ENCODE measurements at regions not wholly inside any gene's neighbourhood (a gene's known extent, or its start where the extent isn't known, plus 50 kb on each side); places are given as distances from the start of the nearest gene placed in this dataset.

- Histone ChIP-seq H3K27me3 (replicated peaks; ENCODE audit: control insufficient read depth, insufficient read depth, low read length, poor library complexity, severe bottlenecking) (no peaks in the 10 kb centered on the region), H3K9me3 (ENCODE audit: control insufficient read depth, low read length) (no peaks in the 10 kb centered on the region), H3K4me1 (ENCODE audit: control insufficient read depth, insufficient read depth, low read length, poor library complexity, severe bottlenecking) (no peaks in the 10 kb centered on the region), H3K27ac (ENCODE audit: insufficient read depth, low read length, poor library complexity, severe bottlenecking) (no peak overlapping the region), H3K4me3 (ENCODE audit: insufficient read depth, low read depth, low read length, poor library complexity, severe bottlenecking) (no peak overlapping the region), H3K36me3 (ENCODE audit: control insufficient read depth, insufficient read depth, low read length) (no peaks in the 10 kb centered on the region)
- no peak for DNase-seq
Observed at GRCh38 chr13:88376760-88377388, 705.7 kb downstream of the SLITRK5 start.

DNA sequence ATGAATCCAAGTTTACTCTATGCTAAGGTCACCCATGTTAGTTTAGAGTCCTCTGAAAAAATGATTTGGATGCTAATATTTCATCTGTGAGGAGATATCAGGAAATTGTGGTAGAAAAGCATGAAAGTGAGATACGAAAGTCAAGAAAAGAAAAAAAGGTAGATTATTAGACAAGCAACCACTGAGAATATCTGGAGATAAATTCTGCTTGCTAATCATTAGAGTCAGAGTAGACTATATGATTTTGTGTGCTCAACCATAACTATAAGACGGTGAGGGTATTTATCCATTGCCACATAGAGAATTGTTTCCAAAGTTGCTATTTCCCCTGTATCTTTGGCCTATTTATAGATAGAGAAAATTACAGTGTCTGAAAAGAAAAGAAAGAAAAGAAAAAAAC is 706.7 kb downstream of the SLITRK5 start:
- Histone ChIP-seq H3K27ac (ENCODE audit: insufficient read depth, low read length, poor library complexity, severe bottlenecking) (no peak overlapping the region), H3K36me3 (ENCODE audit: control insufficient read depth, insufficient read depth, low read length) (no peaks in the 10 kb centered on the region), H3K4me3 (ENCODE audit: insufficient read depth, low read depth, low read length, poor library complexity, severe bottlenecking) (no peak overlapping the region), H3K9me3 (ENCODE audit: control insufficient read depth, low read length) (no peaks in the 10 kb centered on the region), H3K27me3 (replicated peaks; ENCODE audit: control insufficient read depth, insufficient read depth, low read length, poor library complexity, severe bottlenecking) (no peaks in the 10 kb centered on the region), H3K4me1 (ENCODE audit: control insufficient read depth, insufficient read depth, low read length, poor library complexity, severe bottlenecking) (no peaks in the 10 kb centered on the region)
- no peak for DNase-seq

- no peak for DNase-seq
Observed at GRCh38 chr13:88384542-88384941, 713.4 kb downstream of the SLITRK5 start.

DNA sequence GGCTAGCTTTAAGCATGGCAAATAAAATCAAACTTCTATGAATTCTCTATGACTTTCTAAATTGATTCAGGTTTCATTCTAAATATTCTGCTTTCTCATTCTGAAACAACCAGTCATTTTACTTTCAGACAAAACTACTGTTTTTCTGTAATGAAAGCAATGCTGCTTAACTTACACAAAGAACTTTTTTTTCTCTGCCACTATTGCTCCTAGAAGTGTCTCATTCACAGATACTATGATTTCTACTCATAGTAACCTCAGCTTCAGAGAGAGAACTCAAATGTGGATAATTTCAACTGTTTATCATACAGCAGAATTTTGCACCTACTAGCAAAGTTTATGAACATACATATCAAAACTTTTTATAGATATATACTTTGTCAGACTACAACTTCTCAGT is 724.6 kb downstream of the SLITRK5 start:
- Histone ChIP-seq H3K36me3 (ENCODE audit: control insufficient read depth, insufficient read depth, low read length) (no peaks in the 10 kb centered on the region), H3K4me1 (ENCODE audit: control insufficient read depth, insufficient read depth, low read length, poor library complexity, severe bottlenecking) (no peaks in the 10 kb centered on the region), H3K4me3 (ENCODE audit: insufficient read depth, low read depth, low read length, poor library complexity, severe bottlenecking) (no peak overlapping the region), H3K9me3 (ENCODE audit: control insufficient read depth, low read length) (peaks cover 4% of the 10 kb centered on the region), H3K27me3 (replicated peaks; ENCODE audit: control insufficient read depth, insufficient read depth, low read length, poor library complexity, severe bottlenecking) (no peaks in the 10 kb centered on the region), H3K27ac (ENCODE audit: insufficient read depth, low read length, poor library complexity, severe bottlenecking) (no peak overlapping the region)
- no peak for DNase-seq

More at GRCh38 chr13:88384542-88384941, 713.4 kb downstream of the SLITRK5 start:
- Histone ChIP-seq H3K27me3 (replicated peaks; ENCODE audit: control insufficient read depth, insufficient read depth, low read length, poor library complexity, severe bottlenecking) (no peaks in the 10 kb centered on the region), H3K27ac (ENCODE audit: insufficient read depth, low read length, poor library complexity, severe bottlenecking) (no peak overlapping the region), H3K4me3 (ENCODE audit: insufficient read depth, low read depth, low read length, poor library complexity, severe bottlenecking) (no peak overlapping the region), H3K9me3 (ENCODE audit: control insufficient read depth, low read length) (no peaks in the 10 kb centered on the region), H3K36me3 (ENCODE audit: control insufficient read depth, insufficient read depth, low read length) (no peaks in the 10 kb centered on the region), H3K4me1 (ENCODE audit: control insufficient read depth, insufficient read depth, low read length, poor library complexity, severe bottlenecking) (no peaks in the 10 kb centered on the region)

- H3K9me3 ChIP-seq (ENCODE audit: control insufficient read depth, low read length), result peaks cover 6% of the 10 kb centered on the region
- H3K27ac ChIP-seq (ENCODE audit: insufficient read depth, low read length, poor library complexity, severe bottlenecking), result no peak overlapping the region
- no peaks in the 10 kb centered on the region for H3K36me3 ChIP-seq (ENCODE audit: control insufficient read depth, insufficient read depth, low read length)
- no peak overlapping the region for H3K4me3 ChIP-seq (ENCODE audit: insufficient read depth, low read depth, low read length, poor library complexity, severe bottlenecking)
- no peak for DNase-seq
- no peaks in the 10 kb centered on the region for H3K27me3 ChIP-seq (replicated peaks; ENCODE audit: control insufficient read depth, insufficient read depth, low read length, poor library complexity, severe bottlenecking)
- no peaks in the 10 kb centered on the region for H3K4me1 ChIP-seq (ENCODE audit: control insufficient read depth, insufficient read depth, low read length, poor library complexity, severe bottlenecking)
Observed at GRCh38 chr13:88411696-88412095, 740.5 kb downstream of the SLITRK5 start.

DNA sequence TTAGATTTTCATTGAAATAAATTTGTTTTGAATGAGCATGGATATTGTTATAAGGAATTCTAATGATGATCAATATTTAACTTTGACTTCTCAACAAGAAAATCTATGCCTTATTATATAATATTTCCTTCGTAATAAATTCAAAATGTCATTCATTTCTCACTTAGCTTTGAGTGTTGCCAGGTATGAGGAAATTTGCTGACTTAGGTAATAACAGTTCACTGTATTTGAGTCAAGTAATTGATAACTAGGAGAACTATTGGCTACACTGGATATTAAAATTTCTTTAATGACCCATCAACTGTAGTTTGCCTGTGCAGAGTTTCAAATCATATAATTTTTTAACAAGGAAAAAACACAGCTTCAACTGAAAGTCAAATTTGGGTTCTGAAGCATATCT is 746.6 kb downstream of the SLITRK5 start:
- Histone ChIP-seq H3K27ac (ENCODE audit: insufficient read depth, low read length, poor library complexity, severe bottlenecking) (no peak overlapping the region), H3K4me1 (ENCODE audit: control insufficient read depth, insufficient read depth, low read length, poor library complexity, severe bottlenecking) (no peaks in the 10 kb centered on the region), H3K36me3 (ENCODE audit: control insufficient read depth, insufficient read depth, low read length) (no peaks in the 10 kb centered on the region), H3K4me3 (ENCODE audit: insufficient read depth, low read depth, low read length, poor library complexity, severe bottlenecking) (no peak overlapping the region), H3K9me3 (ENCODE audit: control insufficient read depth, low read length) (peaks cover 3% of the 10 kb centered on the region), H3K27me3 (replicated peaks; ENCODE audit: control insufficient read depth, insufficient read depth, low read length, poor library complexity, severe bottlenecking) (no peaks in the 10 kb centered on the region)
- no peak for DNase-seq

GRCh38 chr13:88424463-88424862 is 753.3 kb downstream of the SLITRK5 start:
- DNase-seq, result no peak
- no peaks in the 10 kb centered on the region for H3K4me1 ChIP-seq (ENCODE audit: control insufficient read depth, insufficient read depth, low read length, poor library complexity, severe bottlenecking)

DNA sequence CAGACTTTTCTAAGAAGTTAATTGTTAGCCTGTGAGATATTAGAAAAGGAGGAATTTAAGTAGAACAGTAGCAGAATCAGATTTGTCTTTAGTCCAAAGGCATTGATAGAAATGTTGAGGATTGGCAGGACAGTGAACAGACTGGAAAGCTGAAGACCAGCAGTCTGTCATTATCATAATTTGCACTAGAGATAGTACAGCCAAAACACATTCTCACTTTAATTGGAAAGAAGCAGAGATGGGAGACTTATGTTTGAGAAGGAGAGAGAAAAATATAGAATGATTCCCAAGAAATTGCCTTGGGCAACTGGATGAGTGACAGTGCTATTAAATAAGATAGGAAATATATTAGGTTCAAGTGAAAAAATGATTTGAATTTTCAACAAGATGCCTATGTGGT is 755.5 kb downstream of the SLITRK5 start:
- H3K4me1 ChIP-seq (ENCODE audit: control insufficient read depth, insufficient read depth, low read length, poor library complexity, severe bottlenecking), result no peaks in the 10 kb centered on the region
- H3K4me3 ChIP-seq (ENCODE audit: insufficient read depth, low read depth, low read length, poor library complexity, severe bottlenecking), result no peak overlapping the region
- H3K27me3 ChIP-seq (replicated peaks; ENCODE audit: control insufficient read depth, insufficient read depth, low read length, poor library complexity, severe bottlenecking), result no peaks in the 10 kb centered on the region
- no peaks in the 10 kb centered on the region for H3K9me3 ChIP-seq (ENCODE audit: control insufficient read depth, low read length)
- no peak overlapping the region for H3K27ac ChIP-seq (ENCODE audit: insufficient read depth, low read length, poor library complexity, severe bottlenecking)
- DNase-seq, result no peak
- no peaks in the 10 kb centered on the region for H3K36me3 ChIP-seq (ENCODE audit: control insufficient read depth, insufficient read depth, low read length)

More at GRCh38 chr13:88424463-88424862, 753.3 kb downstream of the SLITRK5 start:
- H3K4me3 ChIP-seq (ENCODE audit: insufficient read depth, low read depth, low read length, poor library complexity, severe bottlenecking), result no peak overlapping the region
- no peaks in the 10 kb centered on the region for H3K27me3 ChIP-seq (replicated peaks; ENCODE audit: control insufficient read depth, insufficient read depth, low read length, poor library complexity, severe bottlenecking)
- H3K36me3 ChIP-seq (ENCODE audit: control insufficient read depth, insufficient read depth, low read length), result no peaks in the 10 kb centered on the region
- no peaks in the 10 kb centered on the region for H3K9me3 ChIP-seq (ENCODE audit: control insufficient read depth, low read length)
- no peak overlapping the region for H3K27ac ChIP-seq (ENCODE audit: insufficient read depth, low read length, poor library complexity, severe bottlenecking)

DNA sequence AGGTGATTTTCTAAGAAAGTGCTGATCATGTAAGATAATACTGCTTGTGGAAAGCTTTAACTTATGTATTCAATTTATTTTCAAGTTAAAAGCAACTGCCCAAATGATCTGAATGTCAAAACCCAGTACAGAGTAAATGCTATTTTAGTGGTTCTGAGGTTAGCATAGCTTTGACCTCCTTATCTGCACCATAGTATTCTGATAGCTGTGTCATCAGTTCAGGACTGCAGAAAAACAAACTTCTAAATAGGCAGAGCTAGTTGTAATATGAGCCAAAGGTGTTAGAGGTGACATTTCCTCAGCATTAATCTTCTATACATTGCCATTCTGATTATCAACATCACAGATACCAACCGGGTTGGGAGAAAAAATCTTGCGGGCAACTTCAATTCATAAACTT is 758.7 kb downstream of the SLITRK5 start:
- no peak for DNase-seq
- H3K27me3 ChIP-seq (replicated peaks; ENCODE audit: control insufficient read depth, insufficient read depth, low read length, poor library complexity, severe bottlenecking), result no peaks in the 10 kb centered on the region
- H3K36me3 ChIP-seq (ENCODE audit: control insufficient read depth, insufficient read depth, low read length), result no peaks in the 10 kb centered on the region
- no peak overlapping the region for H3K27ac ChIP-seq (ENCODE audit: insufficient read depth, low read length, poor library complexity, severe bottlenecking)
- no peaks in the 10 kb centered on the region for H3K4me1 ChIP-seq (ENCODE audit: control insufficient read depth, insufficient read depth, low read length, poor library complexity, severe bottlenecking)
- H3K9me3 ChIP-seq (ENCODE audit: control insufficient read depth, low read length), result no peaks in the 10 kb centered on the region
- no peak overlapping the region for H3K4me3 ChIP-seq (ENCODE audit: insufficient read depth, low read depth, low read length, poor library complexity, severe bottlenecking)

- no peak overlapping the region for H3K27ac ChIP-seq (ENCODE audit: insufficient read depth, low read length, poor library complexity, severe bottlenecking)
- H3K27me3 ChIP-seq (replicated peaks; ENCODE audit: control insufficient read depth, insufficient read depth, low read length, poor library complexity, severe bottlenecking), result no peaks in the 10 kb centered on the region
- no peaks in the 10 kb centered on the region for H3K9me3 ChIP-seq (ENCODE audit: control insufficient read depth, low read length)
- DNase-seq, result no peak
- H3K4me1 ChIP-seq (ENCODE audit: control insufficient read depth, insufficient read depth, low read length, poor library complexity, severe bottlenecking), result no peaks in the 10 kb centered on the region
- H3K4me3 ChIP-seq (ENCODE audit: insufficient read depth, low read depth, low read length, poor library complexity, severe bottlenecking), result no peak overlapping the region
- H3K36me3 ChIP-seq (ENCODE audit: control insufficient read depth, insufficient read depth, low read length), result no peaks in the 10 kb centered on the region
Observed at GRCh38 chr13:88434953-88435352, 763.8 kb downstream of the SLITRK5 start.

Measured in effector memory CD4-positive, alpha-beta T cell (primary cell).